ENCODE measurements at regions not wholly inside any gene's neighbourhood (a gene's known extent, or its start where the extent isn't known, plus 50 kb on each side); places are given as distances from the start of the nearest gene placed in this dataset.

- H3K36me3 Mint-ChIP-seq (ENCODE audit: low read depth): no peaks in the 10 kb centered on the region
- H3K27ac Mint-ChIP-seq: no peak overlapping the region
- DNase-seq (no peak), ATAC-seq (ENCODE audit: low read depth) (no peak)
- intact Hi-C loops (cut with micrococcal nuclease): no loop called here
- POLR2A ChIA-PET: no interaction called here
- H3K9me3 Mint-ChIP-seq: peaks cover 6% of the 10 kb centered on the region
- H3K4me1 Mint-ChIP-seq: peaks cover 7% of the 10 kb centered on the region
- CTCF ChIA-PET: no interaction called here
- H3K4me3 Mint-ChIP-seq: no peak overlapping the region
- TF ChIP-seq, protein P1, sequence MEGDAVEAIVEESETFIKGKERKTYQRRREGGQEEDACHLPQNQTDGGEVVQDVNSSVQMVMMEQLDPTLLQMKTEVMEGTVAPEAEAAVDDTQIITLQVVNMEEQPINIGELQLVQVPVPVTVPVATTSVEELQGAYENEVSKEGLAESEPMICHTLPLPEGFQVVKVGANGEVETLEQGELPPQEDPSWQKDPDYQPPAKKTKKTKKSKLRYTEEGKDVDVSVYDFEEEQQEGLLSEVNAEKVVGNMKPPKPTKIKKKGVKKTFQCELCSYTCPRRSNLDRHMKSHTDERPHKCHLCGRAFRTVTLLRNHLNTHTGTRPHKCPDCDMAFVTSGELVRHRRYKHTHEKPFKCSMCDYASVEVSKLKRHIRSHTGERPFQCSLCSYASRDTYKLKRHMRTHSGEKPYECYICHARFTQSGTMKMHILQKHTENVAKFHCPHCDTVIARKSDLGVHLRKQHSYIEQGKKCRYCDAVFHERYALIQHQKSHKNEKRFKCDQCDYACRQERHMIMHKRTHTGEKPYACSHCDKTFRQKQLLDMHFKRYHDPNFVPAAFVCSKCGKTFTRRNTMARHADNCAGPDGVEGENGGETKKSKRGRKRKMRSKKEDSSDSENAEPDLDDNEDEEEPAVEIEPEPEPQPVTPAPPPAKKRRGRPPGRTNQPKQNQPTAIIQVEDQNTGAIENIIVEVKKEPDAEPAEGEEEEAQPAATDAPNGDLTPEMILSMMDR (IDR thresholded peaks at IDR 0.05): no peak
- peaks cover 10% of the 10 kb centered on the region for H3K27me3 Mint-ChIP-seq
These were observed 110.8 kb upstream of the TRIB2 start for GRCh38 chr2:12605936-12606335.

GRCh38 chr2:12606472-12607000 is 110.2 kb upstream of the TRIB2 start:
- Mint-ChIP-seq H3K4me3 (no peak overlapping the region), H3K27ac (no peak overlapping the region)
- CTCF ChIA-PET: no interaction called here

GRCh38 chr2:12607971-12608370 is 108.8 kb upstream of the TRIB2 start:
- no peak overlapping the region for H3K27ac Mint-ChIP-seq

More at GRCh38 chr2:12606472-12607000, 110.2 kb upstream of the TRIB2 start:
- ATAC-seq (ENCODE audit: low read depth): no peak
- no peaks in the 10 kb centered on the region for H3K36me3 Mint-ChIP-seq (ENCODE audit: low read depth)
- POLR2A ChIA-PET: interaction anchor here (1.1 kb wide), 1 partner anchor 292 kb away, joined by 3 read pairs; no protein-coding TSS in a partner anchor
- TF ChIP-seq, protein P1 (IDR thresholded peaks at IDR 0.05): no peak
- DNase-seq: no peak
- peaks cover 7% of the 10 kb centered on the region for H3K4me1 Mint-ChIP-seq
- peaks cover 10% of the 10 kb centered on the region for H3K27me3 Mint-ChIP-seq
- intact Hi-C loops (cut with micrococcal nuclease): no loop called here
- peaks cover 6% of the 10 kb centered on the region for H3K9me3 Mint-ChIP-seq

DNA sequence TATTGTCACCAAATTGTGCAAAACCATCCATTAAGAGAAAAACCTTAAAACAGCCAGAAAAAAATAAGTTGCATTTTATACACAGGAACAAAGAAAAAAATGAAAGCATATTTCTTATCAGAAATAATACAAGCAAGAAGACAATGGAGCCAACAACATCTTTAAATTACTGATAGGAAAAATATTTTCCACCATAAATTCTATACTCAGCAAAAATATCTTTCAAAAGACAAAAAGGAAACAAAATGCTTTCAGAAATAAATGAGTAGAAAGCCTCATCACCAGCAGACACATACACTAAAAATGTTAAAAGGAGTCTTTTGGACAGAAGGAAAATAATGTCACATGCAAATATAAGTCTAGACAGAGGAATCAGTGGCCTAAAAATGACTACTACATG is 106.4 kb upstream of the TRIB2 start:
- ChIA-PET CTCF (no interaction called here), POLR2A (no interaction called here)
- no peak for DNase-seq
- Mint-ChIP-seq H3K27ac (no peak overlapping the region), H3K36me3 (ENCODE audit: low read depth) (no peaks in the 10 kb centered on the region), H3K27me3 (peaks cover 5% of the 10 kb centered on the region), H3K4me3 (no peak overlapping the region), H3K9me3 (peaks cover 6% of the 10 kb centered on the region), H3K4me1 (peaks cover 32% of the 10 kb centered on the region)
- no peak for ATAC-seq (ENCODE audit: low read depth)
- TF ChIP-seq, protein P1 (IDR thresholded peaks at IDR 0.05): no peak
- intact Hi-C loops (cut with micrococcal nuclease): no loop called here

More at GRCh38 chr2:12607971-12608370, 108.8 kb upstream of the TRIB2 start:
- TF ChIP-seq, protein P1 (IDR thresholded peaks at IDR 0.05): no peak
- H3K9me3 Mint-ChIP-seq: peaks cover 6% of the 10 kb centered on the region
- POLR2A ChIA-PET: no interaction called here
- peaks cover 16% of the 10 kb centered on the region for H3K4me1 Mint-ChIP-seq
- intact Hi-C loops (cut with micrococcal nuclease): no loop called here
- CTCF ChIA-PET: no interaction called here
- H3K4me3 Mint-ChIP-seq: no peak overlapping the region
- H3K36me3 Mint-ChIP-seq (ENCODE audit: low read depth): no peaks in the 10 kb centered on the region
- ATAC-seq (ENCODE audit: low read depth): no peak
- H3K27me3 Mint-ChIP-seq: peaks cover 10% of the 10 kb centered on the region
- DNase-seq: no peak

GRCh38 chr2:12612168-12612567 is 104.6 kb upstream of the TRIB2 start:
- POLR2A ChIA-PET: interaction anchor here (0.6 kb wide), 1 partner anchor 76 kb away, joined by 6 read pairs; no protein-coding TSS in a partner anchor
- TF ChIP-seq, protein P1 (IDR thresholded peaks at IDR 0.05): no peak
- H3K9me3 Mint-ChIP-seq: peaks cover 6% of the 10 kb centered on the region
- DNase-seq: no peak
- intact Hi-C loops (cut with micrococcal nuclease): no loop called here
- no peak overlapping the region for H3K27ac Mint-ChIP-seq
- CTCF ChIA-PET: no interaction called here
- no peaks in the 10 kb centered on the region for H3K36me3 Mint-ChIP-seq (ENCODE audit: low read depth)
- no peak for ATAC-seq (ENCODE audit: low read depth)
- no peak overlapping the region for H3K4me3 Mint-ChIP-seq
- H3K27me3 Mint-ChIP-seq: no peaks in the 10 kb centered on the region
- H3K4me1 Mint-ChIP-seq: peaks cover 43% of the 10 kb centered on the region
